Activated naive CD8-positive, alpha-beta T cell treated with anti-CD3 and anti-CD28 coated beads for 36 hours (primary cell): ENCODE measurements at regions not wholly inside any gene's neighbourhood (a gene's known extent, or its start where the extent isn't known, plus 50 kb on each side); places are given as distances from the start of the nearest gene placed in this dataset.

ENCODE experiments used
- DNase-seq: peaks from one replicate; pipeline ENCODE4 v3.0.0; 2021
- H3K27ac Mint-ChIP-seq: one replicate; pipeline ENCODE4 v1.8.0; 2022; ENCODE audit warnings: mild to moderate bottlenecking, moderate library complexity, mixed read lengths
- H3K27me3 Mint-ChIP-seq: one replicate; pipeline ENCODE4 v1.8.0; 2022; ENCODE audit warnings: mild to moderate bottlenecking, mixed read lengths
- H3K36me3 Mint-ChIP-seq: one replicate; pipeline ENCODE4 v1.8.0; 2021; ENCODE audit warnings: mild to moderate bottlenecking, mixed read lengths
- H3K4me1 Mint-ChIP-seq: one replicate; pipeline ENCODE4 v1.8.0; 2021; ENCODE audit warnings: mixed read lengths
- H3K4me3 Mint-ChIP-seq: one replicate; pipeline ENCODE4 v1.8.0; 2022; ENCODE audit warnings: mild to moderate bottlenecking, moderate library complexity, mixed read lengths
- H3K9me3 Mint-ChIP-seq: one replicate; pipeline ENCODE4 v1.8.0; 2022; ENCODE audit warnings: mixed read lengths

GRCh38 chr15:81478354-81478753, 104.3 kb upstream of the TMC3 start:
- Mint-ChIP-seq H3K36me3 (no peaks in the 10 kb centered on the region), H3K4me3 (no peak overlapping the region), H3K4me1 (peaks cover 2% of the 10 kb centered on the region), H3K9me3 (no peaks in the 10 kb centered on the region), H3K27ac (no peak overlapping the region), H3K27me3 (no peaks in the 10 kb centered on the region)
- no peak for DNase-seq

GRCh38 chr15:81475926-81476325, 101.9 kb upstream of the TMC3 start:
- H3K27ac Mint-ChIP-seq, result no peak overlapping the region
- peaks cover under 1% of the 10 kb centered on the region for H3K4me1 Mint-ChIP-seq
- no peaks in the 10 kb centered on the region for H3K36me3 Mint-ChIP-seq
- no peak for DNase-seq
- H3K9me3 Mint-ChIP-seq, result no peaks in the 10 kb centered on the region
- H3K27me3 Mint-ChIP-seq, result no peaks in the 10 kb centered on the region
- no peak overlapping the region for H3K4me3 Mint-ChIP-seq

GRCh38 chr15:81475471-81475870, 101.5 kb upstream of the TMC3 start:
- no peak overlapping the region for H3K4me3 Mint-ChIP-seq
- no peaks in the 10 kb centered on the region for H3K27me3 Mint-ChIP-seq
- no peak for DNase-seq
- no peaks in the 10 kb centered on the region for H3K4me1 Mint-ChIP-seq
- no peaks in the 10 kb centered on the region for H3K9me3 Mint-ChIP-seq
- no peak overlapping the region for H3K27ac Mint-ChIP-seq
- H3K36me3 Mint-ChIP-seq, result no peaks in the 10 kb centered on the region

- Mint-ChIP-seq H3K4me3 (no peak overlapping the region), H3K27me3 (no peaks in the 10 kb centered on the region), H3K36me3 (no peaks in the 10 kb centered on the region), H3K9me3 (no peaks in the 10 kb centered on the region), H3K4me1 (no peaks in the 10 kb centered on the region), H3K27ac (no peak overlapping the region)
- no peak for DNase-seq
Observed at GRCh38 chr15:81473946-81474345, 99.9 kb upstream of the TMC3 start.

GRCh38 chr15:81473177-81473576, 99.2 kb upstream of the TMC3 start:
- no peaks in the 10 kb centered on the region for H3K9me3 Mint-ChIP-seq
- H3K27me3 Mint-ChIP-seq, result peaks cover 4% of the 10 kb centered on the region
- H3K36me3 Mint-ChIP-seq, result no peaks in the 10 kb centered on the region
- H3K4me3 Mint-ChIP-seq, result no peak overlapping the region
- no peak for DNase-seq
- no peaks in the 10 kb centered on the region for H3K4me1 Mint-ChIP-seq
- no peak overlapping the region for H3K27ac Mint-ChIP-seq

GRCh38 chr15:81471151-81471550, 97.1 kb upstream of the TMC3 start:
- no peak overlapping the region for H3K4me3 Mint-ChIP-seq
- no peak for DNase-seq
- H3K36me3 Mint-ChIP-seq, result peaks cover 1% of the 10 kb centered on the region
- H3K27me3 Mint-ChIP-seq, result peaks cover 4% of the 10 kb centered on the region
- H3K27ac Mint-ChIP-seq, result no peak overlapping the region
- no peaks in the 10 kb centered on the region for H3K4me1 Mint-ChIP-seq
- no peaks in the 10 kb centered on the region for H3K9me3 Mint-ChIP-seq

GRCh38 chr15:81469154-81469553, 95.1 kb upstream of the TMC3 start:
- Mint-ChIP-seq H3K4me3 (no peak overlapping the region), H3K27me3 (peaks cover 9% of the 10 kb centered on the region), H3K4me1 (no peaks in the 10 kb centered on the region), H3K9me3 (peaks cover 13% of the 10 kb centered on the region), H3K36me3 (peaks cover 13% of the 10 kb centered on the region), H3K27ac (no peak overlapping the region)
- no peak for DNase-seq

- Mint-ChIP-seq H3K4me1 (no peaks in the 10 kb centered on the region), H3K27ac (no peak overlapping the region), H3K9me3 (peaks cover 27% of the 10 kb centered on the region), H3K4me3 (no peak overlapping the region), H3K27me3 (peaks cover 9% of the 10 kb centered on the region), H3K36me3 (peaks cover 22% of the 10 kb centered on the region)
- DNase-seq, result no peak
Observed at GRCh38 chr15:81466741-81467140, 92.7 kb upstream of the TMC3 start.

GRCh38 chr15:81454024-81454423, 80.0 kb upstream of the TMC3 start:
- Mint-ChIP-seq H3K4me3 (no peak overlapping the region), H3K36me3 (no peaks in the 10 kb centered on the region), H3K4me1 (peaks cover 13% of the 10 kb centered on the region), H3K9me3 (peaks cover 11% of the 10 kb centered on the region), H3K27ac (no peak overlapping the region), H3K27me3 (no peaks in the 10 kb centered on the region)
- DNase-seq, result no peak

GRCh38 chr15:81450721-81451120, 76.7 kb upstream of the TMC3 start:
- DNase-seq, result no peak
- no peak overlapping the region for H3K27ac Mint-ChIP-seq
- no peaks in the 10 kb centered on the region for H3K36me3 Mint-ChIP-seq
- H3K4me3 Mint-ChIP-seq, result no peak overlapping the region
- H3K27me3 Mint-ChIP-seq, result no peaks in the 10 kb centered on the region
- H3K9me3 Mint-ChIP-seq, result peaks cover 6% of the 10 kb centered on the region
- H3K4me1 Mint-ChIP-seq, result peaks cover 2% of the 10 kb centered on the region

- no peak overlapping the region for H3K4me3 Mint-ChIP-seq
- H3K36me3 Mint-ChIP-seq, result no peaks in the 10 kb centered on the region
- DNase-seq, result no peak
- H3K27me3 Mint-ChIP-seq, result no peaks in the 10 kb centered on the region
- H3K27ac Mint-ChIP-seq, result no peak overlapping the region
- H3K4me1 Mint-ChIP-seq, result peaks cover 2% of the 10 kb centered on the region
- H3K9me3 Mint-ChIP-seq, result peaks cover 8% of the 10 kb centered on the region
Observed at GRCh38 chr15:81449836-81450474, 75.9 kb upstream of the TMC3 start.

- Mint-ChIP-seq H3K4me1 (no peaks in the 10 kb centered on the region), H3K27ac (no peak overlapping the region), H3K36me3 (peaks cover 2% of the 10 kb centered on the region), H3K4me3 (no peak overlapping the region), H3K9me3 (peaks cover 8% of the 10 kb centered on the region), H3K27me3 (peaks cover 6% of the 10 kb centered on the region)
- no peak for DNase-seq
Observed at GRCh38 chr15:81443040-81443820, 69.2 kb upstream of the TMC3 start.

GRCh38 chr15:81442454-81442853, 68.4 kb upstream of the TMC3 start:
- no peak for DNase-seq
- H3K4me3 Mint-ChIP-seq, result no peak overlapping the region

GRCh38 chr15:81434851-81435250, 60.8 kb upstream of the TMC3 start:
- peaks cover 2% of the 10 kb centered on the region for H3K36me3 Mint-ChIP-seq
- H3K4me3 Mint-ChIP-seq, result no peak overlapping the region
- H3K27me3 Mint-ChIP-seq, result peaks cover 2% of the 10 kb centered on the region
- H3K9me3 Mint-ChIP-seq, result peaks cover 7% of the 10 kb centered on the region
- no peaks in the 10 kb centered on the region for H3K4me1 Mint-ChIP-seq
- no peak for DNase-seq
- H3K27ac Mint-ChIP-seq, result no peak overlapping the region

More at GRCh38 chr15:81442454-81442853, 68.4 kb upstream of the TMC3 start:
- H3K36me3 Mint-ChIP-seq, result peaks cover 2% of the 10 kb centered on the region
- H3K27ac Mint-ChIP-seq, result no peak overlapping the region
- H3K4me1 Mint-ChIP-seq, result no peaks in the 10 kb centered on the region
- H3K27me3 Mint-ChIP-seq, result peaks cover 6% of the 10 kb centered on the region
- peaks cover 8% of the 10 kb centered on the region for H3K9me3 Mint-ChIP-seq

- H3K27me3 Mint-ChIP-seq, result no peaks in the 10 kb centered on the region
- H3K9me3 Mint-ChIP-seq, result peaks cover 7% of the 10 kb centered on the region
- H3K27ac Mint-ChIP-seq, result no peak overlapping the region
- H3K4me1 Mint-ChIP-seq, result no peaks in the 10 kb centered on the region
- peaks cover 2% of the 10 kb centered on the region for H3K36me3 Mint-ChIP-seq
- no peak for DNase-seq
- no peak overlapping the region for H3K4me3 Mint-ChIP-seq
Observed at GRCh38 chr15:81433462-81433861, 59.4 kb upstream of the TMC3 start.

- Mint-ChIP-seq H3K27ac (no peak overlapping the region), H3K27me3 (no peaks in the 10 kb centered on the region), H3K36me3 (peaks cover 2% of the 10 kb centered on the region), H3K4me1 (no peaks in the 10 kb centered on the region), H3K9me3 (peaks cover 7% of the 10 kb centered on the region), H3K4me3 (no peak overlapping the region)
- DNase-seq, result no peak
Observed at GRCh38 chr15:81432179-81432578, 58.2 kb upstream of the TMC3 start.
